ENCODE measurements at regions not wholly inside any gene's neighbourhood (a gene's known extent, or its start where the extent isn't known, plus 50 kb on each side); places are given as distances from the start of the nearest gene placed in this dataset.

DNA sequence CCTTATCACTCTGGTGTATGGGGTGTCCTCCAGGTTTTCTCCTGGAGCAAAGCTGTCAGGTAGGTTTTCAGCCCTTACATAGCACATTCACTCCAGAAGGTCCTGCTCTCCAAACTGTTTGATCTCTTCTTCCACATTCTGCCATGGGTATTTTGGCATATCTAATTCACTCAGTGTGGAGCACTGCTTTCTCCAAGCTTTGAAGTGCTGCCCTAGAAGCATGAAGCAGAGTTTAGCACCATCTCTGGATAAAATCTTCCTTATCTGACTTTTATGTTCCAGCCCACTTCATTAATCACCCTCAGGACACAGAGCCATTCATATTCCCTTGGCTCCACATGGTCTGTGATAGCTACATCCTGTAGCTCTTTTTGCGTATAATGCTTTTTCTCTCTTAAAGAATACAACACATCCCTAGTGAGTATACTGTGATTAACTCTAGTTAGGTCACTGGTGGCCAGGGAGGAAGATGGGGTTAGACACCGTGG lies 56.7 kb upstream of the ARHGAP28 start:
- H3K4me1 ChIP-seq (ENCODE audit: insufficient read depth, low read length, poor library complexity, severe bottlenecking): no peaks in the 10 kb centered on the region
- no peak overlapping the region for H3K4me2 ChIP-seq (ENCODE audit: low read depth, low read length, poor library complexity, severe bottlenecking)
- H3K9ac ChIP-seq (ENCODE audit: low read depth, low read length, poor library complexity, severe bottlenecking): no peak overlapping the region
- H3K9me3 ChIP-seq (ENCODE audit: insufficient read depth, low read depth, low read length): no peaks in the 10 kb centered on the region; the same call in 1 of the 2 replicates
- H3K36me3 ChIP-seq (ENCODE audit: insufficient read depth, low read length): no peaks in the 10 kb centered on the region
- H4K20me1 ChIP-seq (ENCODE audit: insufficient read depth, low read length, poor library complexity, severe bottlenecking): no peaks in the 10 kb centered on the region
- H3K4me3 ChIP-seq (ENCODE audit: low read length, poor library complexity, severe bottlenecking): no peak overlapping the region
- no peak for TF ChIP-seq CTCF (conservative IDR thresholded peaks at IDR 0.05; ENCODE audit: low read length)
- TF ChIP-seq EZH2phosphoT487 (IDR thresholded peaks at IDR 0.05; ENCODE audit: borderline replicate concordance): no peak
- H3K79me2 ChIP-seq (ENCODE audit: insufficient read depth, low read length): no peaks in the 10 kb centered on the region
- H3K27me3 ChIP-seq (ENCODE audit: insufficient read depth, low read length, poor library complexity, severe bottlenecking): no peaks in the 10 kb centered on the region
- no peaks in the 10 kb centered on the region for H3K9me2 ChIP-seq (replicated peaks; ENCODE audit: low read depth, low read length)
- no peak overlapping the region for H2AFZ ChIP-seq (ENCODE audit: low read length)
- H3F3A ChIP-seq (ENCODE audit: low read depth): no peaks in the 10 kb centered on the region

- no peak overlapping the region for H3K4me3 ChIP-seq (ENCODE audit: low read length, poor library complexity, severe bottlenecking)
- H3K9me2 ChIP-seq (replicated peaks; ENCODE audit: low read depth, low read length): no peaks in the 10 kb centered on the region
- H3F3A ChIP-seq (ENCODE audit: low read depth): no peaks in the 10 kb centered on the region
- H3K4me2 ChIP-seq (ENCODE audit: low read depth, low read length, poor library complexity, severe bottlenecking): no peak overlapping the region
- no peak for TF ChIP-seq CTCF (conservative IDR thresholded peaks at IDR 0.05; ENCODE audit: low read length)
- TF ChIP-seq EZH2phosphoT487 (IDR thresholded peaks at IDR 0.05; ENCODE audit: borderline replicate concordance): no peak
- no peaks in the 10 kb centered on the region for H3K79me2 ChIP-seq (ENCODE audit: insufficient read depth, low read length)
- no peaks in the 10 kb centered on the region for H4K20me1 ChIP-seq (ENCODE audit: insufficient read depth, low read length, poor library complexity, severe bottlenecking)
- no peak overlapping the region for H3K9ac ChIP-seq (ENCODE audit: low read depth, low read length, poor library complexity, severe bottlenecking)
- H3K4me1 ChIP-seq (ENCODE audit: insufficient read depth, low read length, poor library complexity, severe bottlenecking): no peaks in the 10 kb centered on the region
- no peaks in the 10 kb centered on the region; the same call in 1 of the 2 replicates for H3K9me3 ChIP-seq (ENCODE audit: insufficient read depth, low read depth, low read length)
- H2AFZ ChIP-seq (ENCODE audit: low read length): no peak overlapping the region
- H3K36me3 ChIP-seq (ENCODE audit: insufficient read depth, low read length): no peaks in the 10 kb centered on the region
- H3K27me3 ChIP-seq (ENCODE audit: insufficient read depth, low read length, poor library complexity, severe bottlenecking): no peaks in the 10 kb centered on the region
Measured at GRCh38 chr18:6677086-6677485, 52.4 kb upstream of the ARHGAP28 start.

DNA sequence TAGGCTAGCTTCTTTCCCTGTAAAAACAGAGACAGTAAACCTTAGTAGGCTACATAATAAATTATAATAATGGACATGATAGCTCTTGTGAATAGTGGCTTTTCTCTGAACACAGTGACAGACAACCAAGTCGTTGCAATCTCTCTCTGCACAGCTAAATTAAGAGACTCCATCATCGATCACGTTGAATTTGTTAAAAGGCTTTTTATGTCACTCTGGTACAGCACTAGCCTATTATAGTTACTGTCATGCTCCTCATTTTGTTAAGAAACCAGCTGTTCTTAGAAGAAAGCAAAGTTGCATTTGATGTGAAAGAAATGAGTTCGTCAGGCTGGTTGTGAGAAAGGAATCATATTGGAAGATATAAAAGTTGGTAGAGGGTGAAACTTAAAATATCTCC lies 50.3 kb upstream of the ARHGAP28 start:
- Histone ChIP-seq H3K9me2 (replicated peaks; ENCODE audit: low read depth, low read length) (no peaks in the 10 kb centered on the region), H3F3A (ENCODE audit: low read depth) (no peaks in the 10 kb centered on the region), H3K9me3 (ENCODE audit: insufficient read depth, low read depth, low read length) (no peaks in the 10 kb centered on the region; the same call in 1 of the 2 replicates), H3K4me1 (ENCODE audit: insufficient read depth, low read length, poor library complexity, severe bottlenecking) (no peaks in the 10 kb centered on the region), H3K27me3 (ENCODE audit: insufficient read depth, low read length, poor library complexity, severe bottlenecking) (no peaks in the 10 kb centered on the region), H2AFZ (ENCODE audit: low read length) (no peak overlapping the region), H3K9ac (ENCODE audit: low read depth, low read length, poor library complexity, severe bottlenecking) (no peak overlapping the region), H3K4me2 (ENCODE audit: low read depth, low read length, poor library complexity, severe bottlenecking) (no peak overlapping the region), H3K4me3 (ENCODE audit: low read length, poor library complexity, severe bottlenecking) (no peak overlapping the region), H3K79me2 (ENCODE audit: insufficient read depth, low read length) (no peaks in the 10 kb centered on the region), H4K20me1 (ENCODE audit: insufficient read depth, low read length, poor library complexity, severe bottlenecking) (no peaks in the 10 kb centered on the region), H3K36me3 (ENCODE audit: insufficient read depth, low read length) (no peaks in the 10 kb centered on the region)
- no peak for TF ChIP-seq EZH2phosphoT487 (IDR thresholded peaks at IDR 0.05; ENCODE audit: borderline replicate concordance)
- TF ChIP-seq CTCF (conservative IDR thresholded peaks at IDR 0.05; ENCODE audit: low read length): no peak

Measured in Loucy (cell line).